ENCODE measurements at regions not wholly inside any gene's neighbourhood (a gene's known extent, or its start where the extent isn't known, plus 50 kb on each side); places are given as distances from the start of the nearest gene placed in this dataset.

DNA sequence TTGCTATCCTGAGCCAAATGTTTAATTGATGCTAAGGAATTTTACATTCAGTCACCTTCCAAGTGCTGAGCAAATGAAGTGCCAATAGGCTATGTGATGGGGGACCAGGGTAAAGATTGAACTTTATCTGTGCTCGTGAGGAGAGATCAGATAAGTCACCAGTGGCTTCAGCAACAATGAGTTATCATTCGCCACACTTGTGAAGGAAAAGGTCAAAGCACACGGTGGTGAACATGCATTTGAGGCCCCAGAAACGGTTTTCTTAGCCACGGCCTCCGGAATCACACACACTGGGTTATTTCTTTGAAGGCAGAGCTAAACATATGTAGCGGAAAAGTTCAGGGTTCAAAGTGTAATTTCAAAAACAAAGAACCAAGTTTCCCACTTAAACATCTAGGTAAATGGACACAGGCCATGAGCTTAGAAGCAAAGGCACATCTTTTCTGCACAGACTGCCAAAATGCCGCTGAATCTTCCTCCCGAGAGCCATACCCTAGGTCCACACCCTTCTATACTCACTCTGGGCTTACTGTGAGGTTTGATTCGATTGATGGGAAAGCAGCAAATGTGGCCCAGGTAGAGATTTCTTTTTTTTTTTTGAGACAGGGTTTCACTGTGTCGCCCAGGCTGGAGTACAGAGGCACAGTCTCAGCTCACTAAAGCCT, 268.5 kb downstream of the SHQ1 start:
- TF ChIP-seq, protein P1, sequence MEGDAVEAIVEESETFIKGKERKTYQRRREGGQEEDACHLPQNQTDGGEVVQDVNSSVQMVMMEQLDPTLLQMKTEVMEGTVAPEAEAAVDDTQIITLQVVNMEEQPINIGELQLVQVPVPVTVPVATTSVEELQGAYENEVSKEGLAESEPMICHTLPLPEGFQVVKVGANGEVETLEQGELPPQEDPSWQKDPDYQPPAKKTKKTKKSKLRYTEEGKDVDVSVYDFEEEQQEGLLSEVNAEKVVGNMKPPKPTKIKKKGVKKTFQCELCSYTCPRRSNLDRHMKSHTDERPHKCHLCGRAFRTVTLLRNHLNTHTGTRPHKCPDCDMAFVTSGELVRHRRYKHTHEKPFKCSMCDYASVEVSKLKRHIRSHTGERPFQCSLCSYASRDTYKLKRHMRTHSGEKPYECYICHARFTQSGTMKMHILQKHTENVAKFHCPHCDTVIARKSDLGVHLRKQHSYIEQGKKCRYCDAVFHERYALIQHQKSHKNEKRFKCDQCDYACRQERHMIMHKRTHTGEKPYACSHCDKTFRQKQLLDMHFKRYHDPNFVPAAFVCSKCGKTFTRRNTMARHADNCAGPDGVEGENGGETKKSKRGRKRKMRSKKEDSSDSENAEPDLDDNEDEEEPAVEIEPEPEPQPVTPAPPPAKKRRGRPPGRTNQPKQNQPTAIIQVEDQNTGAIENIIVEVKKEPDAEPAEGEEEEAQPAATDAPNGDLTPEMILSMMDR (IDR thresholded peaks at IDR 0.05) = no peak
- no peak for TF ChIP-seq POLR2AphosphoS5 (IDR thresholded peaks at IDR 0.05)
- TF ChIP-seq EP300 (IDR thresholded peaks at IDR 0.05) = no peak
- TF ChIP-seq POLR2A (IDR thresholded peaks at IDR 0.05) = no peak
- Histone ChIP-seq H3K9me3 (no peaks in the 10 kb centered on the region), H3K36me3 (no peaks in the 10 kb centered on the region), H3K4me1 (no peaks in the 10 kb centered on the region), H3K27me3 (no peaks in the 10 kb centered on the region), H3K27ac (no peak overlapping the region), H3K4me3 (no peak overlapping the region)
- 90 to 92% methylated on average over 11 of the region's 11 CpGs for WGBS, 2 donors
- DNase-seq = no peak
- ATAC-seq (ENCODE audit: low FRiP score in 2 of 2) = no peak

DNA sequence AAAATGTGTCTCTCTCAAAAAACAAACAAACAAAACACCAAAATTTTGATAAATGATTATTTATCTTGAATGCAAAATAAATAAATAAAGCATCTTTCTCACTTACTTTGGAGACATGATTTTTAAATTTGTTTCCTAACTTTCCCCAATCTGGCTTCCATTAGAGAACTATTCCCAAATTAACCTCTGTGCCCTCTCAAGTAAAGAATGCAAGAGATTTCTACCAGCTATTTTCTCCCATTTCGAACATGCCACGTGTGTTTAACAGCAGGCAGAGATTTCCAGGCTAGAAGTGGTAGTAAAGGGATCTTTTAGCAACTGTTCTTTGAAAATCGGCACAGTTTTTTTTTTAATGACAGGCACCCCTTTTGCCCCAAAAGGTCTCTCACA, 269.1 kb downstream of the SHQ1 start:
- Histone ChIP-seq H3K27me3 (no peaks in the 10 kb centered on the region), H3K36me3 (no peaks in the 10 kb centered on the region), H3K4me1 (no peaks in the 10 kb centered on the region), H3K9me3 (no peaks in the 10 kb centered on the region), H3K27ac (no peak overlapping the region), H3K4me3 (no peak overlapping the region)
- WGBS, 2 donors = 69 to 73% methylated on average over 3 of the region's 3 CpGs
- TF ChIP-seq, protein P1 (IDR thresholded peaks at IDR 0.05) = no peak
- no peak for TF ChIP-seq EP300 (IDR thresholded peaks at IDR 0.05)
- no peak for TF ChIP-seq POLR2AphosphoS5 (IDR thresholded peaks at IDR 0.05)
- TF ChIP-seq POLR2A (IDR thresholded peaks at IDR 0.05) = no peak
- no peak for ATAC-seq (ENCODE audit: low FRiP score in 2 of 2)
- no peak for DNase-seq

GRCh38 chr3:72577190-72577589, 271.1 kb downstream of the SHQ1 start:
- H3K4me1 ChIP-seq = no peaks in the 10 kb centered on the region
- DNase-seq (no peak), ATAC-seq (ENCODE audit: low FRiP score in 2 of 2) (no peak)
- H3K27me3 ChIP-seq = no peaks in the 10 kb centered on the region
- no peak overlapping the region for H3K4me3 ChIP-seq
- TF ChIP-seq EP300 (IDR thresholded peaks at IDR 0.05) = no peak
- no peak for TF ChIP-seq POLR2A (IDR thresholded peaks at IDR 0.05)
- no peak for TF ChIP-seq POLR2AphosphoS5 (IDR thresholded peaks at IDR 0.05)
- TF ChIP-seq, protein P1 (IDR thresholded peaks at IDR 0.05) = no peak
- H3K27ac ChIP-seq = no peak overlapping the region
- H3K36me3 ChIP-seq = no peaks in the 10 kb centered on the region
- no peaks in the 10 kb centered on the region for H3K9me3 ChIP-seq
- WGBS, 2 donors = 93 to 98% methylated on average over 6 of the region's 6 CpGs

- TF ChIP-seq POLR2A (IDR thresholded peaks at IDR 0.05) (no peak), EP300 (IDR thresholded peaks at IDR 0.05) (no peak), POLR2AphosphoS5 (IDR thresholded peaks at IDR 0.05) (no peak)
- Histone ChIP-seq H3K4me3 (no peak overlapping the region), H3K4me1 (no peaks in the 10 kb centered on the region), H3K27me3 (no peaks in the 10 kb centered on the region), H3K27ac (no peak overlapping the region), H3K36me3 (no peaks in the 10 kb centered on the region), H3K9me3 (no peaks in the 10 kb centered on the region)
- 79 to 83% methylated on average over 5 of the region's 5 CpGs for WGBS, 2 donors
- no peak for DNase-seq
- no peak for ATAC-seq (ENCODE audit: low FRiP score in 2 of 2)
Observed at GRCh38 chr3:72576563-72576962, 271.7 kb downstream of the SHQ1 start.

- Histone ChIP-seq H3K9me3 (no peaks in the 10 kb centered on the region), H3K4me3 (no peak overlapping the region), H3K4me1 (no peaks in the 10 kb centered on the region), H3K36me3 (no peaks in the 10 kb centered on the region), H3K27ac (no peak overlapping the region), H3K27me3 (no peaks in the 10 kb centered on the region)
- no peak for TF ChIP-seq POLR2A (IDR thresholded peaks at IDR 0.05)
- TF ChIP-seq POLR2AphosphoS5 (IDR thresholded peaks at IDR 0.05) = no peak
- TF ChIP-seq, protein P1 (IDR thresholded peaks at IDR 0.05) = no peak
- no peak for TF ChIP-seq EP300 (IDR thresholded peaks at IDR 0.05)
- no peak for ATAC-seq (ENCODE audit: low FRiP score in 2 of 2)
- WGBS, 2 donors = 94 to 100% methylated on average over 1 of the region's 1 CpG
- DNase-seq = no peak
Observed at GRCh38 chr3:72574144-72574543, 274.1 kb downstream of the SHQ1 start.
